Transverse colon (tissue), 4 donors: ENCODE measurements at regions not wholly inside any gene's neighbourhood (a gene's known extent, or its start where the extent isn't known, plus 50 kb on each side); places are given as distances from the start of the nearest gene placed in this dataset.

ENCODE experiments used
- DNase-seq: peaks from one replicate; pipeline ENCODE4 v3.0.0-alpha.2; 2019
- H3K27ac ChIP-seq, 4 donors: fragments of 200-600 bp; sonication (generic); 2 replicates each; pipeline ENCODE4 v1.5.1; 2016 to 2018; ENCODE audit warnings: inconsistent platforms in 4 of 4
- H3K27me3 ChIP-seq: fragments of 200-600 bp; sonication (generic); 2 replicates; pipeline ENCODE4 v1.5.1; 2017; ENCODE audit warnings: inconsistent platforms
- H3K36me3 ChIP-seq, 4 donors: fragments of 200-600 bp; sonication (generic); 2 replicates each; pipeline ENCODE4 v1.5.1; 2017 to 2019; ENCODE audit warnings: inconsistent platforms in 4 of 4
- H3K4me1 ChIP-seq, 4 donors: fragments of 200-600 bp; sonication (generic); 2 replicates each; pipeline ENCODE4 v1.5.1; 2017 to 2020; ENCODE audit warnings: inconsistent platforms in 4 of 4
- H3K4me3 ChIP-seq, 4 donors: fragments of 200-600 bp; sonication (generic); 1 replicate in 1 of 4; 2 replicates in 3 of 4; pipeline versions ENCODE4 v1.5.1 to v1.6.1; 2017 to 2019; ENCODE audit warnings: inconsistent platforms in 4 of 4
- H3K9me3 ChIP-seq, 2 donors: fragments of 200-600 bp; sonication (generic); 2 replicates each; pipeline ENCODE4 v1.5.1; 2017 to 2019; ENCODE audit warnings: inconsistent platforms in 2 of 2
- EP300 ChIP-seq: sonication (generic); formaldehyde crosslinking; IDR thresholded peaks from one replicate; pipeline ENCODE4 v1.6.1; 2017; ENCODE audit warnings: antibody characterized with exemption, low read depth
- POLR2A ChIP-seq: fragments of 450-650 bp; IDR thresholded peaks from one replicate; pipeline ENCODE4 v1.6.1; 2016; ENCODE audit warnings: antibody characterized with exemption, mild to moderate bottlenecking, moderate library complexity
- POLR2AphosphoS5 ChIP-seq, 3 donors: sonication (generic); formaldehyde crosslinking; IDR thresholded peaks; one replicate each; pipeline ENCODE4 v1.6.1; 2016; ENCODE audit warnings: antibody characterized with exemption in 3 of 3
- WGBS, 2 donors: methylation state at CpG; one replicate each; pipeline ENCODE4 v1.1.5; 2018; ENCODE audit warnings: low coverage in 1 of 2; 5-methylcytosine and 5-hydroxymethylcytosine counted together
- in situ Hi-C, 4 donors: fragments of 200-750 bp; cut with MboI; loops; one replicate each; pipeline versions ENCODE4 v1.15.0 to v1.15.1; 2017; ENCODE audit warnings: low sequenced_read_pairs in 3 of 4, low pct_ligation_motif_present in 1 of 4, low pct_unique_long_range_greater_than_20kb in 1 of 4
- intact Hi-C: fragments of 100-400 bp; cut with DNase I; formaldehyde crosslinking; loops from one replicate; pipeline ENCODE4 v1.15.1; 2023; ENCODE audit warnings: low total_unique reads
- TF ChIP-seq, protein P1 (sequence below), 5 experiments: fragments of 200-600 bp in 3 of 5; fragments of 450-650 bp in 2 of 5; sonication (generic) in 3 of 5; IDR thresholded peaks; 1 replicate in 2 of 5; 2 replicates in 3 of 5; pipeline ENCODE4 v1.5.1; 2016 to 2017; ENCODE audit warnings: antibody characterized with exemption in 5 of 5, inconsistent platforms in 3 of 5, mild to moderate bottlenecking in 2 of 5, moderate library complexity in 1 of 5

DNA sequence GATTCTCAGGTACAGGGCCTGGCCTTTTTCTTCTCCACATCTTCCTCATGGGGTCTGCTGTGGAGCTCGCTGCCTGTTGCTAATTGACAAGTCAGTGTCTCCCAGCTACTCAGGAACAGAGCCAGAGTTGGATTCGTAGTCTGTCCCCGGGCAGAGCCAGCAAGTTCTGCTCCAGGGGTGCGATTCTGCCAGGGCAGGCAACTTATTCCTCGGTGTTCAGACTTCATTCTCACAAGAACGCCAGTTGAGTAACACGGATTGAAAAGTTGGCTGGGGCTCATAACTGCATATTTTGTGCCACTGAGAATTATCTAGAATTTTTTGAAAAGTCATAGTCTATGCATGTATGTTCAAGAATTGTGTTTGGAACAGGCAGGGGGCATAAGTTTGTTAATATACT lies 336.7 kb upstream of the NPVF start:
- H3K4me3 ChIP-seq = no peak overlapping the region
- 65 to 80% methylated on average over 1 to 7 of the region's 7 CpGs for WGBS, 2 donors
- intact Hi-C loops (no loop called here), in situ Hi-C loops (loop anchor here in 3 of 4 donors (10.0 kb wide), 2 partner anchors 280 to 310 kb away; no protein-coding TSS in a partner anchor)
- no peaks in the 10 kb centered on the region for H3K27me3 ChIP-seq
- H3K27ac ChIP-seq = peak overlapping the region in 3 of 4 donors; percentile 26 to 58 (median 49)
- DNase-seq = no peak
- H3K4me1 ChIP-seq = peaks cover 0 to 19% (median 4%) of the 10 kb centered on the region in 4 donors
- no peaks in the 10 kb centered on the region for H3K9me3 ChIP-seq
- H3K36me3 ChIP-seq = no peaks in the 10 kb centered on the region
- no peak for TF ChIP-seq EP300
- no peak for TF ChIP-seq POLR2AphosphoS5 (IDR thresholded peaks at IDR 0.05)
- TF ChIP-seq, protein P1, sequence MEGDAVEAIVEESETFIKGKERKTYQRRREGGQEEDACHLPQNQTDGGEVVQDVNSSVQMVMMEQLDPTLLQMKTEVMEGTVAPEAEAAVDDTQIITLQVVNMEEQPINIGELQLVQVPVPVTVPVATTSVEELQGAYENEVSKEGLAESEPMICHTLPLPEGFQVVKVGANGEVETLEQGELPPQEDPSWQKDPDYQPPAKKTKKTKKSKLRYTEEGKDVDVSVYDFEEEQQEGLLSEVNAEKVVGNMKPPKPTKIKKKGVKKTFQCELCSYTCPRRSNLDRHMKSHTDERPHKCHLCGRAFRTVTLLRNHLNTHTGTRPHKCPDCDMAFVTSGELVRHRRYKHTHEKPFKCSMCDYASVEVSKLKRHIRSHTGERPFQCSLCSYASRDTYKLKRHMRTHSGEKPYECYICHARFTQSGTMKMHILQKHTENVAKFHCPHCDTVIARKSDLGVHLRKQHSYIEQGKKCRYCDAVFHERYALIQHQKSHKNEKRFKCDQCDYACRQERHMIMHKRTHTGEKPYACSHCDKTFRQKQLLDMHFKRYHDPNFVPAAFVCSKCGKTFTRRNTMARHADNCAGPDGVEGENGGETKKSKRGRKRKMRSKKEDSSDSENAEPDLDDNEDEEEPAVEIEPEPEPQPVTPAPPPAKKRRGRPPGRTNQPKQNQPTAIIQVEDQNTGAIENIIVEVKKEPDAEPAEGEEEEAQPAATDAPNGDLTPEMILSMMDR (IDR thresholded peaks at IDR 0.05) = no peak
- TF ChIP-seq POLR2A = no peak

DNA sequence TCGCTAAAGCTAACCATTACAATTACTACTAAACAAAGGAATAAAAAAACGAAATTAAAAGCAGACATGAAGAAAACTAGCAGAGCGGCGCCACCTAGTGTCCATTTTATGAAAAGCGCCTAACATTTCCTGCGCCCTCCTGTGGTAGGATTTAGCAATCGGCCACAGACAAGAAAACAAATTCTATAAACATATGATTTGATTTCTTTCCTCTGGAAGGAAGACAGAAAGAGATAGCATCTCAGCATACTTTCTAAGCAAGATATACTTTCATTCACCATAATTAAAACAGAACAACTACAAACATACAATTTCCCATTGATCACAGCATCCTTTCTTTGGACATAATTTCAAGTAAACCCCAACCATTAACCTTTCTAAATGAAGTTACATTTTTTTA lies 337.7 kb upstream of the NPVF start:
- Histone ChIP-seq H3K4me3 (no peak overlapping the region), H3K4me1 (peaks cover 0 to 19% (median 4%) of the 10 kb centered on the region in 4 donors), H3K9me3 (no peaks in the 10 kb centered on the region), H3K27me3 (no peaks in the 10 kb centered on the region), H3K27ac (peak overlapping the region in 2 of 4 donors; percentile 4 to 49), H3K36me3 (no peaks in the 10 kb centered on the region)
- in situ Hi-C loops = loop anchor here in 3 of 4 donors (10.0 kb wide), 2 partner anchors 279 to 311 kb away; no protein-coding TSS in a partner anchor
- DNase-seq = peak; percentile 73
- 0 to 1% methylated on average over 7 of the region's 7 CpGs for WGBS, 2 donors
- intact Hi-C loops = no loop called here
- no peak for TF ChIP-seq POLR2A
- TF ChIP-seq, protein P1 (IDR thresholded peaks at IDR 0.05) = peak; percentile 100

- TF ChIP-seq POLR2A = no peak
- TF ChIP-seq POLR2AphosphoS5 (IDR thresholded peaks at IDR 0.05) = no peak
- TF ChIP-seq, protein P1 (IDR thresholded peaks at IDR 0.05) = no peak
- no peak for TF ChIP-seq EP300
- no peaks in the 10 kb centered on the region for H3K9me3 ChIP-seq
- H3K4me3 ChIP-seq = no peak overlapping the region
- no peaks in the 10 kb centered on the region for H3K36me3 ChIP-seq
- peaks cover 0 to 19% (median 4%) of the 10 kb centered on the region in 4 donors for H3K4me1 ChIP-seq
- in situ Hi-C loops = loop anchor here in 3 of 4 donors (10.0 kb wide), 2 partner anchors 277 to 313 kb away; no protein-coding TSS in a partner anchor
- peak overlapping the region in 3 of 4 donors; percentile 66 to 72 (median 70) for H3K27ac ChIP-seq
- intact Hi-C loops = no loop called here
- DNase-seq = no peak
- 76 to 90% methylated on average over 6 to 7 of the region's 7 CpGs for WGBS, 2 donors
- H3K27me3 ChIP-seq = no peaks in the 10 kb centered on the region
Measured at GRCh38 chr7:25567430-25567829, 339.1 kb upstream of the NPVF start.

- Histone ChIP-seq H3K4me3 (no peak overlapping the region), H3K4me1 (peaks cover 0 to 19% (median 4%) of the 10 kb centered on the region in 4 donors), H3K36me3 (no peaks in the 10 kb centered on the region), H3K27ac (no peak overlapping the region), H3K9me3 (no peaks in the 10 kb centered on the region), H3K27me3 (no peaks in the 10 kb centered on the region)
- in situ Hi-C loops (loop anchor here in 3 of 4 donors (10.0 kb wide), 2 partner anchors 275 to 315 kb away; no protein-coding TSS in a partner anchor), intact Hi-C loops (loop anchor here (5.0 kb wide), 1 partner anchor 283 kb away; no protein-coding TSS in a partner anchor)
- no peak for DNase-seq
- no peak for TF ChIP-seq EP300
- TF ChIP-seq, protein P1 (IDR thresholded peaks at IDR 0.05) = no peak
- no peak for TF ChIP-seq POLR2A
- TF ChIP-seq POLR2AphosphoS5 (IDR thresholded peaks at IDR 0.05) = no peak
- 72 to 75% methylated on average over 3 of the region's 3 CpGs for WGBS, 2 donors
Measured at GRCh38 chr7:25569765-25570164, 341.5 kb upstream of the NPVF start.
